Transverse colon (tissue), 4 donors: ENCODE measurements at regions not wholly inside any gene's neighbourhood (a gene's known extent, or its start where the extent isn't known, plus 50 kb on each side); places are given as distances from the start of the nearest gene placed in this dataset.
"Not testable (repeated sequence)": the region's sequence is repeated elsewhere in the genome, so short reads cannot be mapped to it uniquely, and the experiment has no call there.

ENCODE experiments used
- EP300 ChIP-seq: sonication (generic); formaldehyde crosslinking; IDR thresholded peaks from one replicate; pipeline ENCODE4 v1.6.1; 2017; ENCODE audit warnings: antibody characterized with exemption, low read depth
- POLR2A ChIP-seq: fragments of 450-650 bp; IDR thresholded peaks from one replicate; pipeline ENCODE4 v1.6.1; 2016; ENCODE audit warnings: antibody characterized with exemption, mild to moderate bottlenecking, moderate library complexity
- POLR2AphosphoS5 ChIP-seq, 3 donors: sonication (generic); formaldehyde crosslinking; IDR thresholded peaks; one replicate each; pipeline ENCODE4 v1.6.1; 2016; ENCODE audit warnings: antibody characterized with exemption in 3 of 3
- TF ChIP-seq, protein P1 (sequence below), 5 experiments: fragments of 200-600 bp in 3 of 5; fragments of 450-650 bp in 2 of 5; sonication (generic) in 3 of 5; IDR thresholded peaks; 1 replicate in 2 of 5; 2 replicates in 3 of 5; pipeline ENCODE4 v1.5.1; 2016 to 2017; ENCODE audit warnings: antibody characterized with exemption in 5 of 5, inconsistent platforms in 3 of 5, mild to moderate bottlenecking in 2 of 5, moderate library complexity in 1 of 5

DNA sequence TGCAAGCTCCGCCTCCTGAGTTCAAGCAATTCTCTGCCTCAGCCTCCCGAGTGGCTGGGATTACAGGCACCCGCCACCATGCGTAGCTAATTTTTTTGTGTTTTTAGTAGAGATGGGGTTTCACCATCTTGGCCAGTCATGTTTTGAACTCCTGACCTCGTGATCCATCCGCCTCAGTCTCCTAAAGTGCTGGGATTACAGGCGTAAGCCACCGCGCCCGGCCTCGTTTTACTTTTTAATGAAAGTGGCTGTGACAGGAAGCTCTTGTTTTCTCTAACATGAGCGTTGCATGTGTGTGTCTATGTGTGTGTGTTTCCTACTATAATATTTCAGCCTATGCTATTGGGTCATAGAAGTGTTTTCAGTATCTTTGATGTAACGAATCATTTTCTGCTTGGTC lies 613.3 kb downstream of the GRXCR1 start:
- TF ChIP-seq, protein P1, sequence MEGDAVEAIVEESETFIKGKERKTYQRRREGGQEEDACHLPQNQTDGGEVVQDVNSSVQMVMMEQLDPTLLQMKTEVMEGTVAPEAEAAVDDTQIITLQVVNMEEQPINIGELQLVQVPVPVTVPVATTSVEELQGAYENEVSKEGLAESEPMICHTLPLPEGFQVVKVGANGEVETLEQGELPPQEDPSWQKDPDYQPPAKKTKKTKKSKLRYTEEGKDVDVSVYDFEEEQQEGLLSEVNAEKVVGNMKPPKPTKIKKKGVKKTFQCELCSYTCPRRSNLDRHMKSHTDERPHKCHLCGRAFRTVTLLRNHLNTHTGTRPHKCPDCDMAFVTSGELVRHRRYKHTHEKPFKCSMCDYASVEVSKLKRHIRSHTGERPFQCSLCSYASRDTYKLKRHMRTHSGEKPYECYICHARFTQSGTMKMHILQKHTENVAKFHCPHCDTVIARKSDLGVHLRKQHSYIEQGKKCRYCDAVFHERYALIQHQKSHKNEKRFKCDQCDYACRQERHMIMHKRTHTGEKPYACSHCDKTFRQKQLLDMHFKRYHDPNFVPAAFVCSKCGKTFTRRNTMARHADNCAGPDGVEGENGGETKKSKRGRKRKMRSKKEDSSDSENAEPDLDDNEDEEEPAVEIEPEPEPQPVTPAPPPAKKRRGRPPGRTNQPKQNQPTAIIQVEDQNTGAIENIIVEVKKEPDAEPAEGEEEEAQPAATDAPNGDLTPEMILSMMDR (IDR thresholded peaks at IDR 0.05): not testable (repeated sequence)
- not testable (repeated sequence) for TF ChIP-seq EP300; POLR2A; POLR2AphosphoS5 (IDR thresholded peaks at IDR 0.05)
